OCI-LY1 (cell line): ENCODE measurements at regions not wholly inside any gene's neighbourhood (a gene's known extent, or its start where the extent isn't known, plus 50 kb on each side); places are given as distances from the start of the nearest gene placed in this dataset.

ENCODE experiments used
- H2AFZ ChIP-seq: fragments of 200-600 bp; sonication (generic), shearing (Covaris generic); 2 replicates; pipeline ENCODE4 v1.6.0; 2014; ENCODE audit warnings: antibody characterized with exemption, mild to moderate bottlenecking, low read length
- H3F3A ChIP-seq: fragments of 200-600 bp; sonication (generic), shearing (Covaris generic); 2 replicates; pipeline ENCODE4 v1.6.0; 2014; ENCODE audit warnings: mild to moderate bottlenecking, antibody characterized with exemption, low read length, moderate library complexity; ENCODE audit not compliant: insufficient read depth
- H3K27ac ChIP-seq: fragments of 200-600 bp; sonication (generic); 2 replicates; pipeline ENCODE4 v1.5.1; 2014; ENCODE audit warnings: low read length, mixed run types, mild to moderate bottlenecking, low read depth; ENCODE audit not compliant: poor library complexity, severe bottlenecking
- H3K27me3 ChIP-seq: fragments of 200-600 bp; sonication (generic); 2 replicates; pipeline ENCODE4 v1.6.0; 2014; ENCODE audit warnings: antibody characterized with exemption, mild to moderate bottlenecking, low read length, moderate library complexity; ENCODE audit not compliant: insufficient read depth
- H3K36me3 ChIP-seq: fragments of 200-600 bp; sonication (generic); 2 replicates; pipeline ENCODE4 v1.6.1; 2014; ENCODE audit warnings: mild to moderate bottlenecking, antibody characterized with exemption, low read length, moderate library complexity, mixed read lengths; ENCODE audit not compliant: insufficient read depth
- H3K4me1 ChIP-seq: fragments of 200-600 bp; sonication (generic); 2 replicates; pipeline ENCODE4 v1.5.1; 2014; ENCODE audit warnings: mild to moderate bottlenecking, low read length, moderate library complexity; ENCODE audit not compliant: insufficient read depth, severe bottlenecking
- H3K4me2 ChIP-seq: fragments of 200-600 bp; sonication (generic), shearing (Covaris generic); 2 replicates; pipeline ENCODE4 v1.6.1; 2014; ENCODE audit warnings: low read length
- H3K4me3 ChIP-seq: fragments of 200-600 bp; sonication (generic); 2 replicates; pipeline ENCODE4 v1.5.1; 2014; ENCODE audit warnings: low read length, low read depth, mild to moderate bottlenecking, mixed read lengths; ENCODE audit not compliant: poor library complexity, severe bottlenecking
- H3K79me2 ChIP-seq: fragments of 200-600 bp; shearing (Covaris generic); 2 replicates; pipeline ENCODE4 v1.6.1; 2016; ENCODE audit warnings: mixed run types, low read length, mixed read lengths; ENCODE audit not compliant: insufficient read depth
- H3K9ac ChIP-seq: fragments of 200-600 bp; sonication (generic), shearing (Covaris generic); 2 replicates; pipeline ENCODE4 v1.6.1; 2014; ENCODE audit warnings: mild to moderate bottlenecking, low read length, mixed read lengths
- H3K9me2 ChIP-seq: fragments of 200-600 bp; sonication (generic), shearing (Covaris generic); 2 replicates; pipeline ENCODE4 v1.6.1; 2014; ENCODE audit warnings: low read depth, mild to moderate bottlenecking, low read length, mixed read lengths
- H3K9me3 ChIP-seq: fragments of 200-600 bp; shearing (Covaris generic); 2 replicates; pipeline ENCODE4 v1.6.1; 2014; ENCODE audit warnings: low read length, mixed read lengths
- H4K20me1 ChIP-seq: fragments of 200-600 bp; sonication (generic), shearing (Covaris generic); 2 replicates; pipeline ENCODE4 v1.6.0; 2016; ENCODE audit warnings: mild to moderate bottlenecking, low read length; ENCODE audit not compliant: insufficient read depth
- EZH2 ChIP-seq: fragments of 200-600 bp; sonication (generic), shearing (Covaris generic); IDR thresholded peaks from 2 replicates; pipeline ENCODE4 v1.8.0; 2017; ENCODE audit warnings: borderline replicate concordance, mixed run types, mild to moderate bottlenecking, antibody characterized with exemption, low read length, moderate library complexity, mixed read lengths
- TF ChIP-seq, protein P1 (sequence below): fragments of 200-600 bp; sonication (generic), shearing (Covaris generic); IDR thresholded peaks from 2 replicates; pipeline ENCODE4 v1.5.1; 2017; ENCODE audit warnings: mild to moderate bottlenecking, antibody characterized with exemption, low read length, moderate library complexity, mixed read lengths

- Histone ChIP-seq H3K4me1 (no peaks in the 10 kb centered on the region), H4K20me1 (no peaks in the 10 kb centered on the region), H3K79me2 (no peaks in the 10 kb centered on the region), H3K4me2 (no peak overlapping the region), H2AFZ (no peak overlapping the region), H3K9me3 (no peaks in the 10 kb centered on the region), H3K9me2 (no peaks in the 10 kb centered on the region), H3K36me3 (no peaks in the 10 kb centered on the region), H3K9ac (no peak overlapping the region), H3K27me3 (no peaks in the 10 kb centered on the region), H3F3A (no peaks in the 10 kb centered on the region), H3K27ac (no peak overlapping the region), H3K4me3 (no peak overlapping the region)
- TF ChIP-seq, protein P1, sequence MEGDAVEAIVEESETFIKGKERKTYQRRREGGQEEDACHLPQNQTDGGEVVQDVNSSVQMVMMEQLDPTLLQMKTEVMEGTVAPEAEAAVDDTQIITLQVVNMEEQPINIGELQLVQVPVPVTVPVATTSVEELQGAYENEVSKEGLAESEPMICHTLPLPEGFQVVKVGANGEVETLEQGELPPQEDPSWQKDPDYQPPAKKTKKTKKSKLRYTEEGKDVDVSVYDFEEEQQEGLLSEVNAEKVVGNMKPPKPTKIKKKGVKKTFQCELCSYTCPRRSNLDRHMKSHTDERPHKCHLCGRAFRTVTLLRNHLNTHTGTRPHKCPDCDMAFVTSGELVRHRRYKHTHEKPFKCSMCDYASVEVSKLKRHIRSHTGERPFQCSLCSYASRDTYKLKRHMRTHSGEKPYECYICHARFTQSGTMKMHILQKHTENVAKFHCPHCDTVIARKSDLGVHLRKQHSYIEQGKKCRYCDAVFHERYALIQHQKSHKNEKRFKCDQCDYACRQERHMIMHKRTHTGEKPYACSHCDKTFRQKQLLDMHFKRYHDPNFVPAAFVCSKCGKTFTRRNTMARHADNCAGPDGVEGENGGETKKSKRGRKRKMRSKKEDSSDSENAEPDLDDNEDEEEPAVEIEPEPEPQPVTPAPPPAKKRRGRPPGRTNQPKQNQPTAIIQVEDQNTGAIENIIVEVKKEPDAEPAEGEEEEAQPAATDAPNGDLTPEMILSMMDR, result no peak
- TF ChIP-seq EZH2, result no peak
These were observed 363.7 kb upstream of the EPHA6 start for GRCh38 chr3:96450699-96451098.

- no peaks in the 10 kb centered on the region for H3F3A ChIP-seq
- no peaks in the 10 kb centered on the region for H4K20me1 ChIP-seq
- no peaks in the 10 kb centered on the region for H3K9me2 ChIP-seq
- H2AFZ ChIP-seq, result no peak overlapping the region
- H3K27ac ChIP-seq, result no peak overlapping the region
- no peaks in the 10 kb centered on the region for H3K4me1 ChIP-seq
- TF ChIP-seq, protein P1, result no peak
- no peak for TF ChIP-seq EZH2
- H3K4me2 ChIP-seq, result no peak overlapping the region
- no peaks in the 10 kb centered on the region for H3K36me3 ChIP-seq
- H3K9me3 ChIP-seq, result no peaks in the 10 kb centered on the region
- H3K79me2 ChIP-seq, result no peaks in the 10 kb centered on the region
- H3K9ac ChIP-seq, result no peak overlapping the region
- H3K4me3 ChIP-seq, result no peak overlapping the region
- no peaks in the 10 kb centered on the region for H3K27me3 ChIP-seq
These were observed 348.9 kb upstream of the EPHA6 start for GRCh38 chr3:96465521-96465920.

GRCh38 chr3:96466441-96466840, 348.0 kb upstream of the EPHA6 start:
- no peaks in the 10 kb centered on the region for H3K36me3 ChIP-seq
- no peaks in the 10 kb centered on the region for H3K9me3 ChIP-seq
- H2AFZ ChIP-seq, result no peak overlapping the region
- H3K27ac ChIP-seq, result no peak overlapping the region
- H3K4me3 ChIP-seq, result no peak overlapping the region
- no peaks in the 10 kb centered on the region for H4K20me1 ChIP-seq
- H3K4me1 ChIP-seq, result no peaks in the 10 kb centered on the region
- H3K4me2 ChIP-seq, result no peak overlapping the region
- H3K9ac ChIP-seq, result no peak overlapping the region
- H3K27me3 ChIP-seq, result no peaks in the 10 kb centered on the region
- no peaks in the 10 kb centered on the region for H3F3A ChIP-seq
- no peaks in the 10 kb centered on the region for H3K9me2 ChIP-seq
- no peak for TF ChIP-seq EZH2
- TF ChIP-seq, protein P1, result no peak
- no peaks in the 10 kb centered on the region for H3K79me2 ChIP-seq
